Urothelium cell line (cell line): ENCODE measurements at regions not wholly inside any gene's neighbourhood (a gene's known extent, or its start where the extent isn't known, plus 50 kb on each side); places are given as distances from the start of the nearest gene placed in this dataset.
"Not testable (repeated sequence)": the region's sequence is repeated elsewhere in the genome, so short reads cannot be mapped to it uniquely, and the experiment has no call there.

Source experiments
- DNase-seq: peaks from one replicate; pipeline ENCODE4 v3.0.0; 2011; ENCODE audit warnings: low spot score, mixed read lengths
- FAIRE-seq: peaks from 2 replicates; lab custom pipeline; 2011; peaks lifted over from hg19 to GRCh38; lab: Jason Lieb, UNC

- DNase-seq, result no peak
- no peak for FAIRE-seq
Observed at GRCh38 chr5:167315762-167316161, 975.7 kb upstream of the WWC1 start.

- FAIRE-seq (no peak), DNase-seq (no peak)
Observed at GRCh38 chr5:167317884-167318283, 973.6 kb upstream of the WWC1 start.

- no peak for FAIRE-seq
- DNase-seq, result no peak
Observed at GRCh38 chr5:167319243-167319642, 972.2 kb upstream of the WWC1 start.

GRCh38 chr5:167320019-167320418, 971.4 kb upstream of the WWC1 start:
- DNase-seq, result no peak
- no peak for FAIRE-seq

GRCh38 chr5:167332309-167332708, 959.1 kb upstream of the WWC1 start:
- FAIRE-seq (no peak), DNase-seq (no peak)

- no peak for FAIRE-seq
- no peak for DNase-seq
Observed at GRCh38 chr5:167336161-167336560, 955.3 kb upstream of the WWC1 start.

- no peak for FAIRE-seq
- no peak for DNase-seq
Observed at GRCh38 chr5:167339205-167339604, 952.2 kb upstream of the WWC1 start.

- DNase-seq, result no peak
- FAIRE-seq, result no peak
Observed at GRCh38 chr5:167346461-167346860, 945.0 kb upstream of the WWC1 start.

GRCh38 chr5:167348251-167348926, 943.1 kb upstream of the WWC1 start:
- FAIRE-seq (no peak), DNase-seq (no peak)

- no peak for FAIRE-seq
- DNase-seq, result no peak
Observed at GRCh38 chr5:167348980-167349379, 942.5 kb upstream of the WWC1 start.

- DNase-seq (no peak), FAIRE-seq (no peak)
Observed at GRCh38 chr5:167351316-167351715, 940.1 kb upstream of the WWC1 start.

- no peak for FAIRE-seq
- no peak for DNase-seq
Observed at GRCh38 chr5:167352801-167353200, 938.6 kb upstream of the WWC1 start.

GRCh38 chr5:167355346-167355745, 936.1 kb upstream of the WWC1 start:
- FAIRE-seq, result no peak

GRCh38 chr5:167356374-167356773, 935.1 kb upstream of the WWC1 start:
- no peak for DNase-seq
- FAIRE-seq, result no peak

More at GRCh38 chr5:167355346-167355745, 936.1 kb upstream of the WWC1 start:
- no peak for DNase-seq

- FAIRE-seq (no peak), DNase-seq (no peak)
Observed at GRCh38 chr5:167358868-167359492, 932.5 kb upstream of the WWC1 start.

GRCh38 chr5:167361795-167362194, 929.6 kb upstream of the WWC1 start:
- DNase-seq (no peak), FAIRE-seq (no peak)

- DNase-seq, result no peak
- FAIRE-seq, result no peak
Observed at GRCh38 chr5:167363065-167363464, 928.4 kb upstream of the WWC1 start.

GRCh38 chr5:167375125-167375524, 916.3 kb upstream of the WWC1 start:
- no peak for DNase-seq
- FAIRE-seq, result no peak

- FAIRE-seq (no peak), DNase-seq (no peak)
Observed at GRCh38 chr5:167378894-167379723, 912.3 kb upstream of the WWC1 start.

- DNase-seq (no peak), FAIRE-seq (no peak)
Observed at GRCh38 chr5:167381457-167381856, 910.0 kb upstream of the WWC1 start.

- DNase-seq (no peak), FAIRE-seq (no peak)
Observed at GRCh38 chr5:167389537-167389936, 901.9 kb upstream of the WWC1 start.

- not testable (repeated sequence) for DNase-seq, FAIRE-seq
Observed at GRCh38 chr5:167391286-167391685, 900.2 kb upstream of the WWC1 start.
